ENCODE measurements at regions not wholly inside any gene's neighbourhood (a gene's known extent, or its start where the extent isn't known, plus 50 kb on each side); places are given as distances from the start of the nearest gene placed in this dataset.

DNA sequence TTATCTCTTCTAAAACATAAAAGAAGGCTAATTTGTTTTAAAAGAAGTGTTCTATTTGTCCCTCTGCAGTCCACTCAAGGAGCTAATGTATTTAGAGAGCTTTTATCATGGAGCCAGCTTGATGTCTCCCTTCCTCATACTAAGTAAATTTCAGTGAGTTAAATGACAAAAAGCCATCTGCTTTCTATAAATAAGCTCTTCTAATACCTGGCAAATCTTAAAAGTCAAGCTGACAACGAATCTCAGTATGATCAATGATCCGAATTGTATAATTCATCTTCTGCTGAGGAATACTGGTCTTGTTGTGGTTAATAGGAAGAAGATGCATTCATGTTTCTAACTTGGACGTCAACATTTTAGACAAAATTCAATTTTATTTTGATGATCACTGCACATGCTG, 1390.7 kb downstream of the CDH8 start:
- TF ChIP-seq, protein P1, sequence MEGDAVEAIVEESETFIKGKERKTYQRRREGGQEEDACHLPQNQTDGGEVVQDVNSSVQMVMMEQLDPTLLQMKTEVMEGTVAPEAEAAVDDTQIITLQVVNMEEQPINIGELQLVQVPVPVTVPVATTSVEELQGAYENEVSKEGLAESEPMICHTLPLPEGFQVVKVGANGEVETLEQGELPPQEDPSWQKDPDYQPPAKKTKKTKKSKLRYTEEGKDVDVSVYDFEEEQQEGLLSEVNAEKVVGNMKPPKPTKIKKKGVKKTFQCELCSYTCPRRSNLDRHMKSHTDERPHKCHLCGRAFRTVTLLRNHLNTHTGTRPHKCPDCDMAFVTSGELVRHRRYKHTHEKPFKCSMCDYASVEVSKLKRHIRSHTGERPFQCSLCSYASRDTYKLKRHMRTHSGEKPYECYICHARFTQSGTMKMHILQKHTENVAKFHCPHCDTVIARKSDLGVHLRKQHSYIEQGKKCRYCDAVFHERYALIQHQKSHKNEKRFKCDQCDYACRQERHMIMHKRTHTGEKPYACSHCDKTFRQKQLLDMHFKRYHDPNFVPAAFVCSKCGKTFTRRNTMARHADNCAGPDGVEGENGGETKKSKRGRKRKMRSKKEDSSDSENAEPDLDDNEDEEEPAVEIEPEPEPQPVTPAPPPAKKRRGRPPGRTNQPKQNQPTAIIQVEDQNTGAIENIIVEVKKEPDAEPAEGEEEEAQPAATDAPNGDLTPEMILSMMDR (IDR thresholded peaks at IDR 0.05) = no peak
- TF ChIP-seq POLR2A (IDR thresholded peaks at IDR 0.05) = no peak
